ENCODE measurements at regions not wholly inside any gene's neighbourhood (a gene's known extent, or its start where the extent isn't known, plus 50 kb on each side); places are given as distances from the start of the nearest gene placed in this dataset.

DNA sequence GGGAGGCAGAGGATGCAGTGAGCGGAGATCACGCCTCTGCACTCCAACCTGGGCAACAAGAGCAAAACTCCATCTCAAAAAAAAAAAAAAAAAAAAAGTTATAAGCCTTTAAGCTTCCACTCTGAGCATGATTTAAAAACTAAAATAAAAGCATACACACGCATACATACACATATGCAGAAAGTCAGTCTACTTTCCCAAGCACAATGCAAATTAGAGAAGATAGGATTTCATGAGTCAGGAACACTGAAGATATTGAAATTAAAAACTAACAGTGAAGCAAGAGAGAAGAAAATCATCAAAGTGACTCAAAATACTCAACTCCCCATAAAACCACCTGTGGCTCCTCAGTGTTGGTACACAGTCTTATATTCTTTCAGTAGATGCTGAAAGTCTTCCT lies 1009.5 kb upstream of the WWC1 start:
- no peak overlapping the region for H2AFZ ChIP-seq (ENCODE audit: control insufficient read depth, low read depth, low read length)
- RAD21 ChIA-PET (ENCODE audit: unreplicated experiment), result no interaction called here
- CTCF ChIA-PET, result interaction anchor here (0.6 kb wide), 2 partner anchors 1015 to 1301 kb away, joined by 3 to 5 read pairs; no protein-coding TSS in a partner anchor
- H4K20me1 ChIP-seq (ENCODE audit: control insufficient read depth, insufficient read depth), result no peaks in the 10 kb centered on the region
- 0% methylated on average over 1 of the region's 3 CpGs for WGBS (ENCODE audit: insufficient coverage, insufficient replicate concordance, low lambda C conversion rate, missing lambda C conversion rate)
- no peak overlapping the region for H3K9ac ChIP-seq (ENCODE audit: control insufficient read depth, insufficient read depth, low read length)
- H3K4me3 ChIP-seq, result no peak overlapping the region
- no TSS peak for BruUV-seq (replicated peaks)
- no peak for FAIRE-seq
- no peaks in the 10 kb centered on the region for H3K27me3 ChIP-seq (replicated peaks in 1 of 2; ENCODE audit: control insufficient read depth in 2 of 2, insufficient read depth in 2 of 2, low read length in 1 of 2)
- no peak for DNase-seq (ENCODE audit: low read depth, low spot score)
- POLR2A ChIA-PET, result no interaction called here
- in situ Hi-C loops (cut with MboI) (no loop called here), intact Hi-C loops (cut with micrococcal nuclease; ENCODE audit: unreplicated experiment) (no loop called here)
- no peak for ATAC-seq
- H3K79me2 ChIP-seq (ENCODE audit: control insufficient read depth, insufficient read depth, low read length), result no peaks in the 10 kb centered on the region
- no peaks in the 10 kb centered on the region for H3K36me3 ChIP-seq (ENCODE audit: control insufficient read depth in 2 of 2, insufficient read depth in 2 of 2, low read length in 1 of 2)
- H3K4me1 ChIP-seq (ENCODE audit: control insufficient read depth, insufficient read depth, low read length), result no peaks in the 10 kb centered on the region
- TF ChIP-seq BMI1 (IDR thresholded peaks at IDR 0.05; ENCODE audit: borderline replicate concordance), result no peak
- no peaks in the 10 kb centered on the region for H3K9me3 ChIP-seq (replicated peaks; ENCODE audit: control insufficient read depth, insufficient read depth, low read length)
- no peak overlapping the region for H3K4me2 ChIP-seq (ENCODE audit: control insufficient read depth, insufficient read depth)
- SMC1A ChIA-PET (ENCODE audit: uncharacterized antibody, unreplicated experiment), result no interaction called here
- H3K27ac ChIP-seq (ENCODE audit: control insufficient read depth, insufficient read depth), result no peak overlapping the region

DNA sequence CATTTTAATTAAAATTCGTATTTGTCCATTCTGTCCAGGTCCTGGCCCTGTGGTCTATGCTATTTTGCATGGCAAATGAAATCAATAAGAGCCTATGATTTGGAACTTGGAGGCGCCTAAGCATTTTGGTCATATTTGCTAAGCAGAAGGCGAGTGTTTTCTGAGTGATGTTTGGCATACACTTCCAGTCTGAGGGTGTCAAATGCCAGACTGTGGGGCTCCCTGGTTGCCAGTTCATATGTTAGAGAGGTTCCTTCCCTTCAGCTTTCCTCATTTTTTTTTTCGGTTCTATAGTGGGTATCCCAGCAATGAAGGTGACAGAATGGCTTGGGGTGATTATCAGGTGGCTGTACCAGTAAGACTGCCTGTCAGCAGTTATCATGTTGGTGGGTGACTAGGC lies 1007.8 kb upstream of the WWC1 start:
- no peak overlapping the region for H3K27ac ChIP-seq (ENCODE audit: control insufficient read depth, insufficient read depth)
- BruUV-seq (replicated peaks), result no TSS peak
- H3K9me3 ChIP-seq (replicated peaks; ENCODE audit: control insufficient read depth, insufficient read depth, low read length), result no peaks in the 10 kb centered on the region
- in situ Hi-C loops (cut with MboI) (no loop called here), intact Hi-C loops (cut with micrococcal nuclease; ENCODE audit: unreplicated experiment) (no loop called here)
- H3K9ac ChIP-seq (ENCODE audit: control insufficient read depth, insufficient read depth, low read length), result no peak overlapping the region
- H2AFZ ChIP-seq (ENCODE audit: control insufficient read depth, low read depth, low read length), result no peak overlapping the region
- no peaks in the 10 kb centered on the region for H3K36me3 ChIP-seq (ENCODE audit: control insufficient read depth in 2 of 2, insufficient read depth in 2 of 2, low read length in 1 of 2)
- no peak for FAIRE-seq
- SMC1A ChIA-PET (ENCODE audit: uncharacterized antibody, unreplicated experiment), result no interaction called here
- H3K4me1 ChIP-seq (ENCODE audit: control insufficient read depth, insufficient read depth, low read length), result no peaks in the 10 kb centered on the region
- no peaks in the 10 kb centered on the region for H3K27me3 ChIP-seq (replicated peaks in 1 of 2; ENCODE audit: control insufficient read depth in 2 of 2, insufficient read depth in 2 of 2, low read length in 1 of 2)
- WGBS (ENCODE audit: insufficient coverage, insufficient replicate concordance, low lambda C conversion rate, missing lambda C conversion rate), result 1% methylated on average over 4 of the region's 4 CpGs
- H4K20me1 ChIP-seq (ENCODE audit: control insufficient read depth, insufficient read depth), result no peaks in the 10 kb centered on the region
- POLR2A ChIA-PET, result no interaction called here
- no peaks in the 10 kb centered on the region for H3K79me2 ChIP-seq (ENCODE audit: control insufficient read depth, insufficient read depth, low read length)
- no peak for DNase-seq (ENCODE audit: low read depth, low spot score)
- H3K4me3 ChIP-seq, result no peak overlapping the region
- RAD21 ChIA-PET (ENCODE audit: unreplicated experiment), result no interaction called here
- CTCF ChIA-PET, result no interaction called here
- ATAC-seq, result no peak
- H3K4me2 ChIP-seq (ENCODE audit: control insufficient read depth, insufficient read depth), result no peak overlapping the region
- TF ChIP-seq SUZ12 (IDR thresholded peaks at IDR 0.05; ENCODE audit: unreplicated experiment) (no peak), TCF12 (IDR thresholded peaks at IDR 0.05; ENCODE audit: low read depth, low read length) (no peak), CREB1 (IDR thresholded peaks at IDR 0.05; ENCODE audit: low read depth) (no peak), CHD1 (IDR thresholded peaks at IDR 0.05; ENCODE audit: low read depth, low read length) (no peak), POLR2AphosphoS2 (IDR thresholded peaks at IDR 0.05; ENCODE audit: low read depth, low read length) (no peak)
- TF ChIP-seq, protein P1, sequence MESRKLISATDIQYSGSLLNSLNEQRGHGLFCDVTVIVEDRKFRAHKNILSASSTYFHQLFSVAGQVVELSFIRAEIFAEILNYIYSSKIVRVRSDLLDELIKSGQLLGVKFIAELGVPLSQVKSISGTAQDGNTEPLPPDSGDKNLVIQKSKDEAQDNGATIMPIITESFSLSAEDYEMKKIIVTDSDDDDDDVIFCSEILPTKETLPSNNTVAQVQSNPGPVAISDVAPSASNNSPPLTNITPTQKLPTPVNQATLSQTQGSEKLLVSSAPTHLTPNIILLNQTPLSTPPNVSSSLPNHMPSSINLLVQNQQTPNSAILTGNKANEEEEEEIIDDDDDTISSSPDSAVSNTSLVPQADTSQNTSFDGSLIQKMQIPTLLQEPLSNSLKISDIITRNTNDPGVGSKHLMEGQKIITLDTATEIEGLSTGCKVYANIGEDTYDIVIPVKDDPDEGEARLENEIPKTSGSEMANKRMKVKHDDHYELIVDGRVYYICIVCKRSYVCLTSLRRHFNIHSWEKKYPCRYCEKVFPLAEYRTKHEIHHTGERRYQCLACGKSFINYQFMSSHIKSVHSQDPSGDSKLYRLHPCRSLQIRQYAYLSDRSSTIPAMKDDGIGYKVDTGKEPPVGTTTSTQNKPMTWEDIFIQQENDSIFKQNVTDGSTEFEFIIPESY (IDR thresholded peaks at IDR 0.05), result no peak
- TF ChIP-seq, protein P2, sequence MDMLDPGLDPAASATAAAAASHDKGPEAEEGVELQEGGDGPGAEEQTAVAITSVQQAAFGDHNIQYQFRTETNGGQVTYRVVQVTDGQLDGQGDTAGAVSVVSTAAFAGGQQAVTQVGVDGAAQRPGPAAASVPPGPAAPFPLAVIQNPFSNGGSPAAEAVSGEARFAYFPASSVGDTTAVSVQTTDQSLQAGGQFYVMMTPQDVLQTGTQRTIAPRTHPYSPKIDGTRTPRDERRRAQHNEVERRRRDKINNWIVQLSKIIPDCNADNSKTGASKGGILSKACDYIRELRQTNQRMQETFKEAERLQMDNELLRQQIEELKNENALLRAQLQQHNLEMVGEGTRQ (IDR thresholded peaks at IDR 0.05; ENCODE audit: borderline replicate concordance, low read depth, low read length), result no peak
- TF ChIP-seq, protein P3, sequence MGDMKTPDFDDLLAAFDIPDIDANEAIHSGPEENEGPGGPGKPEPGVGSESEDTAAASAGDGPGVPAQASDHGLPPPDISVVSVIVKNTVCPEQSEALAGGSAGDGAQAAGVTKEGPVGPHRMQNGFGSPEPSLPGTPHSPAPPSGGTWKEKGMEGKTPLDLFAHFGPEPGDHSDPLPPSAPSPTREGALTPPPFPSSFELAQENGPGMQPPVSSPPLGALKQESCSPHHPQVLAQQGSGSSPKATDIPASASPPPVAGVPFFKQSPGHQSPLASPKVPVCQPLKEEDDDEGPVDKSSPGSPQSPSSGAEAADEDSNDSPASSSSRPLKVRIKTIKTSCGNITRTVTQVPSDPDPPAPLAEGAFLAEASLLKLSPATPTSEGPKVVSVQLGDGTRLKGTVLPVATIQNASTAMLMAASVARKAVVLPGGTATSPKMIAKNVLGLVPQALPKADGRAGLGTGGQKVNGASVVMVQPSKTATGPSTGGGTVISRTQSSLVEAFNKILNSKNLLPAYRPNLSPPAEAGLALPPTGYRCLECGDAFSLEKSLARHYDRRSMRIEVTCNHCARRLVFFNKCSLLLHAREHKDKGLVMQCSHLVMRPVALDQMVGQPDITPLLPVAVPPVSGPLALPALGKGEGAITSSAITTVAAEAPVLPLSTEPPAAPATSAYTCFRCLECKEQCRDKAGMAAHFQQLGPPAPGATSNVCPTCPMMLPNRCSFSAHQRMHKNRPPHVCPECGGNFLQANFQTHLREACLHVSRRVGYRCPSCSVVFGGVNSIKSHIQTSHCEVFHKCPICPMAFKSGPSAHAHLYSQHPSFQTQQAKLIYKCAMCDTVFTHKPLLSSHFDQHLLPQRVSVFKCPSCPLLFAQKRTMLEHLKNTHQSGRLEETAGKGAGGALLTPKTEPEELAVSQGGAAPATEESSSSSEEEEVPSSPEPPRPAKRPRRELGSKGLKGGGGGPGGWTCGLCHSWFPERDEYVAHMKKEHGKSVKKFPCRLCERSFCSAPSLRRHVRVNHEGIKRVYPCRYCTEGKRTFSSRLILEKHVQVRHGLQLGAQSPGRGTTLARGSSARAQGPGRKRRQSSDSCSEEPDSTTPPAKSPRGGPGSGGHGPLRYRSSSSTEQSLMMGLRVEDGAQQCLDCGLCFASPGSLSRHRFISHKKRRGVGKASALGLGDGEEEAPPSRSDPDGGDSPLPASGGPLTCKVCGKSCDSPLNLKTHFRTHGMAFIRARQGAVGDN (IDR thresholded peaks at IDR 0.05), result no peak
- TF ChIP-seq, protein P4, sequence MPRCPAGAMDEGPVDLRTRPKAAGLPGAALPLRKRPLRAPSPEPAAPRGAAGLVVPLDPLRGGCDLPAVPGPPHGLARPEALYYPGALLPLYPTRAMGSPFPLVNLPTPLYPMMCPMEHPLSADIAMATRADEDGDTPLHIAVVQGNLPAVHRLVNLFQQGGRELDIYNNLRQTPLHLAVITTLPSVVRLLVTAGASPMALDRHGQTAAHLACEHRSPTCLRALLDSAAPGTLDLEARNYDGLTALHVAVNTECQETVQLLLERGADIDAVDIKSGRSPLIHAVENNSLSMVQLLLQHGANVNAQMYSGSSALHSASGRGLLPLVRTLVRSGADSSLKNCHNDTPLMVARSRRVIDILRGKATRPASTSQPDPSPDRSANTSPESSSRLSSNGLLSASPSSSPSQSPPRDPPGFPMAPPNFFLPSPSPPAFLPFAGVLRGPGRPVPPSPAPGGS (IDR thresholded peaks at IDR 0.05; ENCODE audit: borderline replicate concordance, insufficient read depth, low read depth, low read length, poor library complexity, severe bottlenecking), result no peak

Measured in GM12878 (cell line).